ENCODE measurements at regions not wholly inside any gene's neighbourhood (a gene's known extent, or its start where the extent isn't known, plus 50 kb on each side); places are given as distances from the start of the nearest gene placed in this dataset.

GRCh38 chr11:80970037-80970436 is 1529.2 kb upstream of the TENM4 start:
- TF ChIP-seq POLR2A (IDR thresholded peaks at IDR 0.05; ENCODE audit: low read length) (no peak), GATA1 (IDR thresholded peaks at IDR 0.05; ENCODE audit: low read depth, low read length) (no peak)
